ENCODE measurements at regions not wholly inside any gene's neighbourhood (a gene's known extent, or its start where the extent isn't known, plus 50 kb on each side); places are given as distances from the start of the nearest gene placed in this dataset.

DNA sequence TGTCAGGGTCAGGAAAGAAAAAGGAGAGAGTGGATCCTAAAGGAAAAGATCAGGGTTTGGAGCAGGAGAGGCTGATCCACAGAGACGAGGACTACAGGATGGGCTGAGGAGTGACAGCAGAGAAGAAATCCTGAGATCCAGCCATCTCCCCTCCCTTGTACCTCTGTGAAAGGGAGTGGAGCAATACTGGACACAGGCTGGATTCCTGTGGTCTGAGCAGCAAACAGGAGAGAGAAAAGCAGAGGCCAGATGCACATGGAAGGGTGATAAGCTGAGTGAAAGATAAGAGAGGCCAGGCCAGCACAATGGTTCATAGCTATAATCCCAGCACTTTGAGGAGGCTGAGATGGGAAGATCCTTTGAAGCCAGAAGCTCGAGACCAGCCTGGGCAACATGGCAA, 472.1 kb upstream of the TSHZ3 start:
- TF ChIP-seq, protein P1, sequence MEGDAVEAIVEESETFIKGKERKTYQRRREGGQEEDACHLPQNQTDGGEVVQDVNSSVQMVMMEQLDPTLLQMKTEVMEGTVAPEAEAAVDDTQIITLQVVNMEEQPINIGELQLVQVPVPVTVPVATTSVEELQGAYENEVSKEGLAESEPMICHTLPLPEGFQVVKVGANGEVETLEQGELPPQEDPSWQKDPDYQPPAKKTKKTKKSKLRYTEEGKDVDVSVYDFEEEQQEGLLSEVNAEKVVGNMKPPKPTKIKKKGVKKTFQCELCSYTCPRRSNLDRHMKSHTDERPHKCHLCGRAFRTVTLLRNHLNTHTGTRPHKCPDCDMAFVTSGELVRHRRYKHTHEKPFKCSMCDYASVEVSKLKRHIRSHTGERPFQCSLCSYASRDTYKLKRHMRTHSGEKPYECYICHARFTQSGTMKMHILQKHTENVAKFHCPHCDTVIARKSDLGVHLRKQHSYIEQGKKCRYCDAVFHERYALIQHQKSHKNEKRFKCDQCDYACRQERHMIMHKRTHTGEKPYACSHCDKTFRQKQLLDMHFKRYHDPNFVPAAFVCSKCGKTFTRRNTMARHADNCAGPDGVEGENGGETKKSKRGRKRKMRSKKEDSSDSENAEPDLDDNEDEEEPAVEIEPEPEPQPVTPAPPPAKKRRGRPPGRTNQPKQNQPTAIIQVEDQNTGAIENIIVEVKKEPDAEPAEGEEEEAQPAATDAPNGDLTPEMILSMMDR (conservative IDR thresholded peaks at IDR 0.05) = no peak
- no peak overlapping the region for H3K27ac ChIP-seq

DNA sequence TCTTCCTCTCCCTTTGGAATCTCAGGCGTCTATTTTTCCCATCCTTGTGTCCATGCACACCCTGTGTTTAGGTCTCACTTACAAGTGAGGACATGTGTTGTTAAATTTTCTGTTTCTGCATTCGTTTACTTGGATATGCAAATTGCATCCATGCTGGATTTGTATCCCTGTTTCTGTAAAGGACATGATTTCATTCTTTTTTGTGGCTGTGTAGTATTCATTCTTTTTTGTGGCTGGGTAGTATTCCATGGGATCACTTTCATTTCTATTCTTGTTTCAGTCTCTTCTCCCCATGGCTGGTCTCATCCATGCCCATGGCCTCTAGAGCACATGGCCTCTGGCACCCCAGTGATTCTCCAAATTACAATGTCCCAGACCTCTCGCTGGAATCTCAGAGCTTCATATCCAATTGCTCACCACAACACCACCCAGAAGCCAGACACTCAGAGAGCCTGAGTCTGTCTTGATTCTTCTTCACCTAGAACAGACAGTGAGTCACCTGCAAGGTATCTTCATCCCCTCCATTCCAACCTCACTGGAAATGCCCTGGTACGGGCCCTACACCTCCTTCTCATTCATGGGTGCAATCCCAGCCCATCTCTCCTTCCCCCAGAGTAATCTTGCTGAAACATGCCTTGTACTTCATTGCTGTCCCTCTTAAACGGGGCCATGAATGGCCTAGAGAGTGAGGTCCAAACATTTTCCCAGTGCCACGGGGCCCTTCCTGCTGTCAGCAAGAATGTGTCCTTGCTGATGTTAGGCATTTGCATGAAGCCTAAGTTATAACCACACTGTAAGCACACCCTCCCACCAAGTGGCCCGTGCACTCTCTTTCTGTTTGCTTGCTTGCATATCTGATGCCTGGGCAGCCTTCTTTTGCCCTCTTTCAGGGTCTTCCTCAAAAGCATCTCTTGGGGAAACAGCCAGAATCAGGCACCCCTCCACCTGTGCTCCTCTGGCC, 476.2 kb upstream of the TSHZ3 start:
- H3K27ac ChIP-seq = no peak overlapping the region
- TF ChIP-seq, protein P1 (conservative IDR thresholded peaks at IDR 0.05) = no peak

DNA sequence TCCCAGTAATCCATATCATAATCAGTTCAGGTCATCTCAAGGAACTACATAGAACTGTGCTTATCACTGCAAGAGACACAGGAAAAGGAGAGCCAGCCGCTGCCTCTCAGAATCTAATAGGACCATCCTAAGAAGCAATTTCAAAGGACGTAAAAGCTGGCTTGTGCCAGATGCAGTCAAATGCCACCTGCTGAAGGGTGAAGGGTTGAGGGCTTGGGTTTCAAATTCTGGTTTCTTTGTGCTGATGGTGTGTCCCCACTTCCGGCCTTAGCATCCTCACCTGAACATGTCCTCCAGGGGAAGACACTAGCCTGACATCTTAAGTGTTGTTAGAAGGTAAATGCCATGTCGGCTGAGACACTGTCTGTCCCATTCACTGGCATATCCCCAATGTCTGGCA, 477.1 kb upstream of the TSHZ3 start:
- TF ChIP-seq, protein P1 (conservative IDR thresholded peaks at IDR 0.05) = no peak
- H3K27ac ChIP-seq = no peak overlapping the region

DNA sequence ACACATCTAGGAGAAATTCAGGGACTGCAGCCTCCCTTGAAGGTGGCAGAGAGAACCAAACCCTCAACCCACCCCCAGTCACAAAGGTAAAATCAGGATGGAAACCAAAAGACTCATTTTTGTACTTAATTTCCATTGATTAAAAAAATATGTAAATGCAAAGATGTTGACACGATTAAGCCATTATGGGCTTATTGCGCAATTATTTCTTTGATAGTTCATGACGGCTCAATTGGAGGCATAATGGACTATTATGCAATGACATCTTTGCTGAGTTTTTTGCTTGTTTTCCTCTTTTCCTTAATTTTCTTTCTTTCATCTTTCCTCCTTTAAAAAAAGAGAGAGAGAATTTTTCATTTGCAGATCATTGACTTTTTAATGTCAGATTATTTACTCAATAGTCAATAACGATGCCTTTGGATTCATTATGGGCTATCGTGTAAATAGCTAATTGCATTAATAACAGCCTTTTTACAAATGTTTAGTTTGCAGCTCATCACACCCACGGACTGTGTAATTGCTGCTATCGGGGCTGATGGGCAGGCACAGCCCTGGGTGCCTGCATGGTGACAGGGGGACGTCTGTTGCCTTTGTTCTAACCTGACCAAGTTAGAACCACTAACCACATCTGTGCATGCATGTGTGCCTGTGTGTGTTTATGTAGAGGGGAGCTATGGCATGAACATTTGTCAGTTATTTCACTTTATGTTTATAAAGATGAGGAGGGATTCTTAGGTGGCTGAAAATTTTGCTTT, 482.4 kb upstream of the TSHZ3 start:
- H3K27ac ChIP-seq = no peak overlapping the region
- TF ChIP-seq, protein P1 (conservative IDR thresholded peaks at IDR 0.05) = no peak

DNA sequence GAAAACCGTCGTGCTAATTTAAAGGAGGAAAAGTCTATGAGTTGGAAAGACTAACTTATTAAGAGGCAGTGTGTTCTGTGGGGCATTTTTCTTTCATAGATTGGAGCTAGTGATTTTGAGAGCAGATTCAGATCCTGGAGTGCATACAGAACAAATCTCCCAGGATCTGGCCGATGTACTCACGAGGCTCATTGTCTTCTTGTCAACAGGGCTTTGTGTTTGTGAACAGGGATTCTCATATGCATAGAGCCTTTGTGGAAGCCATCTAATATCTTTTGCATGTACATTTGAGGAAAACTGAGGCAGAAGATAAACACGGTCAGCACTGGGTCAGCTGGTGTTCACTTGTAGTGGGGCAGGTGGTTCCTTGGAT, 482.9 kb upstream of the TSHZ3 start:
- TF ChIP-seq, protein P1 (conservative IDR thresholded peaks at IDR 0.05) = no peak
- H3K27ac ChIP-seq = no peak overlapping the region

DNA sequence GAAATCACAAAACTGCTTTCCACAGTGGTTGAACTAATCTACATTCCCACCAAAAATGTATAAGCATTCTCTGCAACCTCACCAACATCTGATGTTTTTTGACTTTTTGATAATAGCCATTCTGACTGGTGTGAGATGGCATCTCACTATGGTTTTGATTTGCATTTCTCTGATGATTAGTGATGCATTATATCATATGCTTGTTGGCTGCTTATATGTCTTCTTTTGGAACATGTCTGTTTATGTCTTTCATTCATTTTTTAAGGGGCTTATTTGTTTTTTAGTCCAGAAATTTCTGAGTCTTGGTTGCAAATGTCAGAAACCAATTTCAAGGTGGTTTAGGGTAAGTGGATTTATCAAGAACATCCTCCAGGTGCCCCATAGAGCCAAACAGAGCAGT, 484.8 kb upstream of the TSHZ3 start:
- H3K27ac ChIP-seq = no peak overlapping the region
- TF ChIP-seq, protein P1 (conservative IDR thresholded peaks at IDR 0.05) = no peak

DNA sequence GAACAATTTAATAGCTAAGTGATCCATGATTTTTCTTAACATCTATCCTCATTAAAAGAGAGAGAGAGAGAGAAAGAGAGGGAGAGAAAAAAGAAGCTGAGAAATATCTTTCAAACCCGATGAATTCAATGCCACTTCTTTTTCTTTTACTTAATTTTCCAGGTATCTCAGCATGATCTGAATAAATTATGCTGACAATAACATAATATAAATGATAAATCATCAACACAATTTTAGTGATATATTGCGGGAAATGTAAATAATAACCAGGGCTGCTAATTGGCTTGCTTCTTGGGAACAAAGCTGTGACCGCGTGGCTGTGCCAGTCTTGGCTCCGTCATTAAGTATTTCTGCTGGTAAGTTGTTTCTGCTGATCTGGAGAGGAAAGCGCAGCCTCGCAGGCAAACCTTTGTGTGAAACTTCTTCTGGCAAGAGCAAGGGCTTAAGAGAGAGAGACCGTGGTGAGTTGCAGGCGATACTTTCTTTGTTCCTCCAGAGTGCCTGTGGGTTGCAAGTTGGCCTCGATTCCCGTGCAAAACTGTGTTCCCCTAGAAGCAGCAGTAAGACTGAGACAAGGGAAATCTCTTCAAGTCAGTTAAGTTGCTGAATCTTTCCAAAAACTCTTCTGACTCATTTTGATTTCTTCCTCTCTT, 489.1 kb upstream of the TSHZ3 start:
- TF ChIP-seq, protein P1 (conservative IDR thresholded peaks at IDR 0.05) = no peak

More for the DNA sequence above, 489.1 kb upstream of the TSHZ3 start:
- H3K27ac ChIP-seq = no peak overlapping the region
